GM12878 (cell line): ENCODE measurements at regions not wholly inside any gene's neighbourhood (a gene's known extent, or its start where the extent isn't known, plus 50 kb on each side); places are given as distances from the start of the nearest gene placed in this dataset.

Experiments
- ATAC-seq: fragments of 200-7000 bp; cut with Tn5 transposase; 3 replicates; pipeline ENCODE4 v1.9.1; 2020; ENCODE audit warnings: mild to moderate bottlenecking, moderate library complexity
- BruUV-seq: library from RNA; stranded (reverse); fragments of 400-500 nt; replicated peaks from 2 replicates; lab custom pipeline; 2021; lab: Mats Ljungman, UMichigan
- CTCF ChIA-PET: fragments of 300-600 bp; sonication (Branson Sonifier 250); formaldehyde crosslinking; extraction: SDS; loops from one replicate; lab custom pipeline; 2021; ENCODE audit warnings: inconsistent platforms; lab: Yijun Ruan, JAX
- POLR2A ChIA-PET: fragments of 350-600 bp; formaldehyde crosslinking; extraction: SDS; loops from one replicate; lab custom pipeline; 2021; ENCODE audit warnings: inconsistent platforms; lab: Charles Lee
- RAD21 ChIA-PET: fragments of 300-600 bp; sonication (Branson Sonifier 250); formaldehyde crosslinking; loops from one replicate; lab custom pipeline; 2023; ENCODE audit warnings: antibody characterized with exemption; ENCODE audit not compliant: unreplicated experiment; lab: Charles Lee
- SMC1A ChIA-PET: fragments of 300-600 bp; sonication (Branson Sonifier 250); formaldehyde crosslinking; loops from one replicate; lab custom pipeline; 2023; ENCODE audit not compliant: unreplicated experiment, uncharacterized antibody; lab: Charles Lee
- DNase-seq: peaks from one replicate; pipeline ENCODE4 v3.0.0-alpha.2; 2011; ENCODE audit warnings: low read depth, low spot score
- FAIRE-seq: peaks from 3 replicates; lab custom pipeline; 2011; peaks lifted over from hg19 to GRCh38; lab: Jason Lieb, UNC
- H2AFZ ChIP-seq: 2 replicates; pipeline ENCODE4 v1.6.0; 2011; ENCODE audit warnings: low read depth, low read length, control low read depth; ENCODE audit not compliant: control insufficient read depth
- H3K27ac ChIP-seq: 2 replicates; pipeline ENCODE4 v1.5.1; 2011; ENCODE audit warnings: control low read depth; ENCODE audit not compliant: control insufficient read depth, insufficient read depth
- H3K27me3 ChIP-seq, 2 experiments: replicated peaks in 1 of 2; 2 replicates each; pipeline versions ENCODE4 v1.6.0 to v1.6.1; 2011; ENCODE audit warnings: low read length in 1 of 2; ENCODE audit not compliant: control insufficient read depth in 2 of 2, insufficient read depth in 2 of 2
- H3K36me3 ChIP-seq, 2 experiments: 2 replicates each; pipeline ENCODE4 v1.5.1; 2011; ENCODE audit warnings: low read length in 1 of 2; ENCODE audit not compliant: control insufficient read depth in 2 of 2, insufficient read depth in 2 of 2
- H3K4me1 ChIP-seq: 2 replicates; pipeline ENCODE4 v1.6.1; 2011; ENCODE audit warnings: mild to moderate bottlenecking, low read length, moderate library complexity, mixed read lengths; ENCODE audit not compliant: control insufficient read depth, insufficient read depth
- H3K4me2 ChIP-seq: 2 replicates; pipeline ENCODE4 v1.6.0; 2011; ENCODE audit warnings: control low read depth; ENCODE audit not compliant: control insufficient read depth, insufficient read depth
- H3K4me3 ChIP-seq: fragments of 200-600 bp; sonication (generic); 2 replicates; pipeline ENCODE4 v1.5.1; 2016
- H3K79me2 ChIP-seq: 2 replicates; pipeline ENCODE4 v1.6.0; 2011; ENCODE audit warnings: low read length; ENCODE audit not compliant: control insufficient read depth, insufficient read depth
- H3K9ac ChIP-seq: 2 replicates; pipeline ENCODE4 v1.8.0; 2011; ENCODE audit warnings: low read length, control low read depth, mixed read lengths; ENCODE audit not compliant: control insufficient read depth, insufficient read depth
- H3K9me3 ChIP-seq: replicated peaks from 3 replicates; pipeline ENCODE4 v1.5.1; 2011; ENCODE audit warnings: mild to moderate bottlenecking, low read length; ENCODE audit not compliant: control insufficient read depth, insufficient read depth
- H4K20me1 ChIP-seq: 2 replicates; pipeline ENCODE4 v1.6.0; 2011; ENCODE audit not compliant: control insufficient read depth, insufficient read depth
- BRCA1 ChIP-seq: IDR thresholded peaks from 2 replicates; pipeline ENCODE4 v1.6.1; 2011; ENCODE audit warnings: low read depth, low read length, improper control_type of control experiment
- E2F4 ChIP-seq: IDR thresholded peaks from 2 replicates; pipeline ENCODE4 v1.6.1; 2012; ENCODE audit warnings: low read depth, low read length, improper control_type of control experiment
- EED ChIP-seq: sonication (generic); IDR thresholded peaks from 2 replicates; pipeline ENCODE4 v1.6.1; 2016; ENCODE audit warnings: antibody characterized with exemption, low read depth
- EP300 ChIP-seq, 2 experiments: fragments of 150-350 bp in 1 of 2; IDR thresholded peaks; 2 replicates each; pipeline ENCODE4 v1.6.1; 2011 to 2012; ENCODE audit warnings: low read depth in 2 of 2, low read length in 2 of 2, borderline replicate concordance in 1 of 2, improper control_type of control experiment in 1 of 2, inconsistent platforms in 1 of 2; ENCODE audit not compliant: control insufficient read depth in 1 of 2
- GABPA ChIP-seq: IDR thresholded peaks from 2 replicates; pipeline ENCODE4 v1.6.1; 2014; ENCODE audit warnings: antibody characterized with exemption, low read depth, mild to moderate bottlenecking, inconsistent platforms
- RAD21 ChIP-seq: IDR thresholded peaks from 2 replicates; pipeline ENCODE4 v1.6.1; 2011; ENCODE audit warnings: mild to moderate bottlenecking, low read depth, low read length, moderate library complexity; ENCODE audit not compliant: insufficient read depth
- TCF3 ChIP-seq: IDR thresholded peaks from 2 replicates; pipeline ENCODE4 v1.6.1; 2012; ENCODE audit warnings: low read depth, mild to moderate bottlenecking, low read length, borderline replicate concordance; ENCODE audit not compliant: insufficient read depth
- WGBS: methylation state at CpG from one replicate; pipeline ENCODE4 v1.1.6; 2016; ENCODE audit warnings: low lambda C conversion rate; ENCODE audit not compliant: insufficient replicate concordance, insufficient coverage; ENCODE audit errors: missing lambda C conversion rate; 5-methylcytosine and 5-hydroxymethylcytosine counted together
- in situ Hi-C: fragments of 300-500 bp; cut with MboI; formaldehyde crosslinking; loops from 9 replicates; pipeline ENCODE4 v1.14.3; 2018; ENCODE audit warnings: mixed read lengths
- intact Hi-C: fragments of 100-400 bp; cut with micrococcal nuclease; formaldehyde crosslinking; loops from one replicate; pipeline ENCODE4 v1.14.2; 2022; ENCODE audit not compliant: unreplicated experiment
- TF ChIP-seq, protein P1 (sequence below): fragments of 450-650 bp; conservative IDR thresholded peaks from 2 replicates; pipeline ENCODE4 v1.6.1; 2017; ENCODE audit warnings: mild to moderate bottlenecking, moderate library complexity

- no TSS peak for BruUV-seq
- POLR2A ChIA-PET: no interaction called here
- ATAC-seq (no peak), DNase-seq (no peak), FAIRE-seq (no peak)
- H3K36me3 ChIP-seq: no peaks in the 10 kb centered on the region
- no peaks in the 10 kb centered on the region for H3K4me1 ChIP-seq
- no peak overlapping the region for H3K9ac ChIP-seq
- 0% methylated on average over 2 of the region's 2 CpGs for WGBS
- intact Hi-C loops: no loop called here
- in situ Hi-C loops: no loop called here
- H3K4me3 ChIP-seq: no peak overlapping the region
- RAD21 ChIA-PET: no interaction called here
- no peak overlapping the region for H3K27ac ChIP-seq
- no peaks in the 10 kb centered on the region; the same call in 2 of the 3 replicates for H3K9me3 ChIP-seq
- no peaks in the 10 kb centered on the region for H3K27me3 ChIP-seq
- TF ChIP-seq E2F4: no peak
- TF ChIP-seq EP300 (IDR thresholded peaks at IDR 0.05; ENCODE audit: borderline replicate concordance in 1 of 2, control insufficient read depth in 1 of 2, low read depth in 2 of 2, low read length in 2 of 2): no peak
- TF ChIP-seq, protein P1, sequence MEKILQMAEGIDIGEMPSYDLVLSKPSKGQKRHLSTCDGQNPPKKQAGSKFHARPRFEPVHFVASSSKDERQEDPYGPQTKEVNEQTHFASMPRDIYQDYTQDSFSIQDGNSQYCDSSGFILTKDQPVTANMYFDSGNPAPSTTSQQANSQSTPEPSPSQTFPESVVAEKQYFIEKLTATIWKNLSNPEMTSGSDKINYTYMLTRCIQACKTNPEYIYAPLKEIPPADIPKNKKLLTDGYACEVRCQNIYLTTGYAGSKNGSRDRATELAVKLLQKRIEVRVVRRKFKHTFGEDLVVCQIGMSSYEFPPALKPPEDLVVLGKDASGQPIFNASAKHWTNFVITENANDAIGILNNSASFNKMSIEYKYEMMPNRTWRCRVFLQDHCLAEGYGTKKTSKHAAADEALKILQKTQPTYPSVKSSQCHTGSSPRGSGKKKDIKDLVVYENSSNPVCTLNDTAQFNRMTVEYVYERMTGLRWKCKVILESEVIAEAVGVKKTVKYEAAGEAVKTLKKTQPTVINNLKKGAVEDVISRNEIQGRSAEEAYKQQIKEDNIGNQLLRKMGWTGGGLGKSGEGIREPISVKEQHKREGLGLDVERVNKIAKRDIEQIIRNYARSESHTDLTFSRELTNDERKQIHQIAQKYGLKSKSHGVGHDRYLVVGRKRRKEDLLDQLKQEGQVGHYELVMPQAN: no peak
- TF ChIP-seq EED: no peak
- no peak for TF ChIP-seq TCF3
- TF ChIP-seq RAD21: no peak
- no peak for TF ChIP-seq GABPA
- TF ChIP-seq BRCA1: no peak
- H3K79me2 ChIP-seq: no peaks in the 10 kb centered on the region
- SMC1A ChIA-PET: no interaction called here
- CTCF ChIA-PET: no interaction called here
- H3K4me2 ChIP-seq: no peak overlapping the region
- no peaks in the 10 kb centered on the region for H4K20me1 ChIP-seq
- no peak overlapping the region for H2AFZ ChIP-seq
Observed at GRCh38 chrX:131918839-131919238, 104.3 kb upstream of the STK26 start.
